SH-SY5Y (cell line): ENCODE measurements at regions not wholly inside any gene's neighbourhood (a gene's known extent, or its start where the extent isn't known, plus 50 kb on each side); places are given as distances from the start of the nearest gene placed in this dataset.

Source experiments
- GATA2 ChIP-seq: IDR thresholded peaks from 2 replicates; pipeline ENCODE4 v1.6.1; 2011; ENCODE audit warnings: mild to moderate bottlenecking, low read depth, low read length
- GATA3 ChIP-seq: IDR thresholded peaks from 2 replicates; pipeline ENCODE4 v1.6.1; 2011; ENCODE audit warnings: low read depth, mild to moderate bottlenecking, low read length, moderate library complexity

GRCh38 chr2:147170932-147171331, 673.9 kb upstream of the ACVR2A start:
- TF ChIP-seq GATA3 (no peak), GATA2 (no peak)

GRCh38 chr2:147165697-147166382, 679.0 kb upstream of the ACVR2A start:
- TF ChIP-seq GATA3 (no peak), GATA2 (no peak)

- TF ChIP-seq GATA3 (no peak), GATA2 (no peak)
These were observed 680.3 kb upstream of the ACVR2A start for GRCh38 chr2:147164563-147164962.

GRCh38 chr2:147161746-147162145, 683.1 kb upstream of the ACVR2A start:
- TF ChIP-seq GATA3 (no peak), GATA2 (no peak)

GRCh38 chr2:147156970-147157369, 687.9 kb upstream of the ACVR2A start:
- no peak for TF ChIP-seq GATA3
- TF ChIP-seq GATA2: no peak

- TF ChIP-seq GATA2 (no peak), GATA3 (no peak)
These were observed 694.6 kb upstream of the ACVR2A start for GRCh38 chr2:147150241-147150635.

- TF ChIP-seq GATA2 (no peak), GATA3 (no peak)
These were observed 695.1 kb upstream of the ACVR2A start for GRCh38 chr2:147149575-147150240.

- no peak for TF ChIP-seq GATA3
- no peak for TF ChIP-seq GATA2
These were observed 697.0 kb upstream of the ACVR2A start for GRCh38 chr2:147147802-147148201.

- no peak for TF ChIP-seq GATA3
- TF ChIP-seq GATA2: no peak
These were observed 702.9 kb upstream of the ACVR2A start for GRCh38 chr2:147141930-147142329.

- TF ChIP-seq GATA2 (no peak), GATA3 (no peak)
These were observed 707.1 kb upstream of the ACVR2A start for GRCh38 chr2:147137711-147138110.

GRCh38 chr2:147135376-147135775, 709.5 kb upstream of the ACVR2A start:
- TF ChIP-seq GATA2 (no peak), GATA3 (no peak)

GRCh38 chr2:147133286-147133908, 711.4 kb upstream of the ACVR2A start:
- TF ChIP-seq GATA2 (no peak), GATA3 (no peak)

GRCh38 chr2:147125145-147125544, 719.7 kb upstream of the ACVR2A start:
- TF ChIP-seq GATA2: no peak
- TF ChIP-seq GATA3: no peak

GRCh38 chr2:147122944-147123343, 721.9 kb upstream of the ACVR2A start:
- TF ChIP-seq GATA2 (no peak), GATA3 (no peak)

GRCh38 chr2:147110962-147111361, 733.9 kb upstream of the ACVR2A start:
- no peak for TF ChIP-seq GATA3
- TF ChIP-seq GATA2: no peak

- TF ChIP-seq GATA3 (no peak), GATA2 (no peak)
These were observed 734.5 kb upstream of the ACVR2A start for GRCh38 chr2:147110317-147110716.
